ENCODE measurements at regions not wholly inside any gene's neighbourhood (a gene's known extent, or its start where the extent isn't known, plus 50 kb on each side); places are given as distances from the start of the nearest gene placed in this dataset.
"Not testable (repeated sequence)": the region's sequence is repeated elsewhere in the genome, so short reads cannot be mapped to it uniquely, and the experiment has no call there.

GRCh38 chr1:147103416-147104155, 68.7 kb downstream of the PRKAB2 start:
- not testable (repeated sequence) for H3K4me1 ChIP-seq (ENCODE audit: control insufficient read depth, insufficient read depth, low read length); H3K4me3 ChIP-seq (ENCODE audit: low read length); H3K36me3 ChIP-seq (ENCODE audit: control insufficient read depth, insufficient read depth, low read length); H3K27me3 ChIP-seq (ENCODE audit: control insufficient read depth, insufficient read depth, low read length); H3K9ac ChIP-seq (ENCODE audit: low read length); H3K27ac ChIP-seq (ENCODE audit: low read depth, low read length)

GRCh38 chr1:147099192-147099591, 73.1 kb downstream of the PRKAB2 start:
- Histone ChIP-seq H3K9ac (ENCODE audit: low read length) (no peak overlapping the region), H3K4me1 (ENCODE audit: control insufficient read depth, insufficient read depth, low read length) (no peaks in the 10 kb centered on the region), H3K27me3 (ENCODE audit: control insufficient read depth, insufficient read depth, low read length) (no peaks in the 10 kb centered on the region), H3K36me3 (ENCODE audit: control insufficient read depth, insufficient read depth, low read length) (no peaks in the 10 kb centered on the region), H3K4me3 (ENCODE audit: low read length) (no peak overlapping the region), H3K27ac (ENCODE audit: low read depth, low read length) (no peak overlapping the region)

- H3K4me3 ChIP-seq (ENCODE audit: low read length); H3K4me1 ChIP-seq (ENCODE audit: control insufficient read depth, insufficient read depth, low read length); H3K36me3 ChIP-seq (ENCODE audit: control insufficient read depth, insufficient read depth, low read length); H3K27me3 ChIP-seq (ENCODE audit: control insufficient read depth, insufficient read depth, low read length); H3K27ac ChIP-seq (ENCODE audit: low read depth, low read length); H3K9ac ChIP-seq (ENCODE audit: low read length): not testable (repeated sequence)
Observed at GRCh38 chr1:147098338-147098973, 73.8 kb downstream of the PRKAB2 start.

- H3K27me3 ChIP-seq (ENCODE audit: control insufficient read depth, insufficient read depth, low read length): no peaks in the 10 kb centered on the region
- no peak overlapping the region for H3K4me3 ChIP-seq (ENCODE audit: low read length)
- H3K36me3 ChIP-seq (ENCODE audit: control insufficient read depth, insufficient read depth, low read length): no peaks in the 10 kb centered on the region
- H3K27ac ChIP-seq (ENCODE audit: low read depth, low read length): no peak overlapping the region
- H3K4me1 ChIP-seq (ENCODE audit: control insufficient read depth, insufficient read depth, low read length): no peaks in the 10 kb centered on the region
- H3K9ac ChIP-seq (ENCODE audit: low read length): no peak overlapping the region
Observed at GRCh38 chr1:147095691-147096090, 76.6 kb downstream of the PRKAB2 start.

GRCh38 chr1:147091801-147092200, 80.5 kb downstream of the PRKAB2 start:
- Histone ChIP-seq H3K9ac (ENCODE audit: low read length) (no peak overlapping the region), H3K27me3 (ENCODE audit: control insufficient read depth, insufficient read depth, low read length) (no peaks in the 10 kb centered on the region), H3K36me3 (ENCODE audit: control insufficient read depth, insufficient read depth, low read length) (no peaks in the 10 kb centered on the region), H3K27ac (ENCODE audit: low read depth, low read length) (no peak overlapping the region), H3K4me3 (ENCODE audit: low read length) (no peak overlapping the region), H3K4me1 (ENCODE audit: control insufficient read depth, insufficient read depth, low read length) (no peaks in the 10 kb centered on the region)

GRCh38 chr1:147089457-147089856, 82.8 kb downstream of the PRKAB2 start:
- Histone ChIP-seq H3K27ac (ENCODE audit: low read depth, low read length) (no peak overlapping the region), H3K4me3 (ENCODE audit: low read length) (no peak overlapping the region), H3K4me1 (ENCODE audit: control insufficient read depth, insufficient read depth, low read length) (no peaks in the 10 kb centered on the region), H3K36me3 (ENCODE audit: control insufficient read depth, insufficient read depth, low read length) (no peaks in the 10 kb centered on the region), H3K9ac (ENCODE audit: low read length) (no peak overlapping the region), H3K27me3 (ENCODE audit: control insufficient read depth, insufficient read depth, low read length) (no peaks in the 10 kb centered on the region)

GRCh38 chr1:147086129-147086528, 86.1 kb downstream of the PRKAB2 start:
- Histone ChIP-seq H3K27me3 (ENCODE audit: control insufficient read depth, insufficient read depth, low read length) (peaks cover 4% of the 10 kb centered on the region), H3K4me3 (ENCODE audit: low read length) (no peak overlapping the region), H3K36me3 (ENCODE audit: control insufficient read depth, insufficient read depth, low read length) (no peaks in the 10 kb centered on the region), H3K27ac (ENCODE audit: low read depth, low read length) (no peak overlapping the region), H3K9ac (ENCODE audit: low read length) (no peak overlapping the region), H3K4me1 (ENCODE audit: control insufficient read depth, insufficient read depth, low read length) (peaks cover 4% of the 10 kb centered on the region)

GRCh38 chr1:147084273-147085096, 87.8 kb downstream of the PRKAB2 start:
- H3K27ac ChIP-seq (ENCODE audit: low read depth, low read length): no peak overlapping the region
- H3K9ac ChIP-seq (ENCODE audit: low read length): peak overlapping the region; percentile 19
- H3K4me1 ChIP-seq (ENCODE audit: control insufficient read depth, insufficient read depth, low read length): peaks cover 4% of the 10 kb centered on the region
- peaks cover 18% of the 10 kb centered on the region for H3K27me3 ChIP-seq (ENCODE audit: control insufficient read depth, insufficient read depth, low read length)
- H3K36me3 ChIP-seq (ENCODE audit: control insufficient read depth, insufficient read depth, low read length): no peaks in the 10 kb centered on the region
- H3K4me3 ChIP-seq (ENCODE audit: low read length): peak overlapping the region; percentile 63

- Histone ChIP-seq H3K4me1 (ENCODE audit: control insufficient read depth, insufficient read depth, low read length) (peaks cover 4% of the 10 kb centered on the region), H3K27me3 (ENCODE audit: control insufficient read depth, insufficient read depth, low read length) (peaks cover 24% of the 10 kb centered on the region), H3K9ac (ENCODE audit: low read length) (no peak overlapping the region), H3K27ac (ENCODE audit: low read depth, low read length) (no peak overlapping the region), H3K4me3 (ENCODE audit: low read length) (peak overlapping the region; percentile 63), H3K36me3 (ENCODE audit: control insufficient read depth, insufficient read depth, low read length) (no peaks in the 10 kb centered on the region)
Observed at GRCh38 chr1:147083919-147084272, 88.4 kb downstream of the PRKAB2 start.

GRCh38 chr1:147080671-147081394, 91.4 kb downstream of the PRKAB2 start:
- no peak overlapping the region for H3K9ac ChIP-seq (ENCODE audit: low read length)
- H3K4me3 ChIP-seq (ENCODE audit: low read length): peak overlapping the region; percentile 26
- H3K36me3 ChIP-seq (ENCODE audit: control insufficient read depth, insufficient read depth, low read length): no peaks in the 10 kb centered on the region
- H3K27ac ChIP-seq (ENCODE audit: low read depth, low read length): no peak overlapping the region
- peaks cover 32% of the 10 kb centered on the region for H3K27me3 ChIP-seq (ENCODE audit: control insufficient read depth, insufficient read depth, low read length)
- H3K4me1 ChIP-seq (ENCODE audit: control insufficient read depth, insufficient read depth, low read length): peaks cover 4% of the 10 kb centered on the region

GRCh38 chr1:147080006-147080661, 92.1 kb downstream of the PRKAB2 start:
- Histone ChIP-seq H3K4me3 (ENCODE audit: low read length) (peak overlapping the region; percentile 26), H3K27me3 (ENCODE audit: control insufficient read depth, insufficient read depth, low read length) (peaks cover 32% of the 10 kb centered on the region), H3K9ac (ENCODE audit: low read length) (no peak overlapping the region), H3K4me1 (ENCODE audit: control insufficient read depth, insufficient read depth, low read length) (peaks cover 4% of the 10 kb centered on the region), H3K36me3 (ENCODE audit: control insufficient read depth, insufficient read depth, low read length) (no peaks in the 10 kb centered on the region), H3K27ac (ENCODE audit: low read depth, low read length) (no peak overlapping the region)
